CD14-positive monocyte (primary cell): ENCODE measurements at regions not wholly inside any gene's neighbourhood (a gene's known extent, or its start where the extent isn't known, plus 50 kb on each side); places are given as distances from the start of the nearest gene placed in this dataset.

ENCODE experiments used
- DNase-seq, 3 donors: peaks; one replicate each; pipeline ENCODE4 v3.0.0-alpha.2; 2011 to 2022
- H2AFZ ChIP-seq: 2 replicates; pipeline ENCODE4 v1.6.0; 2012; ENCODE audit warnings: mild to moderate bottlenecking, low read depth, low read length, inconsistent platforms; ENCODE audit not compliant: insufficient read depth, poor library complexity, severe bottlenecking
- H3K27ac ChIP-seq, 2 donors: 1 replicate in 1 of 2; 2 replicates in 1 of 2; pipeline ENCODE4 v1.5.1; 2012 to 2013; ENCODE audit warnings: low read length in 2 of 2, control low read depth in 1 of 2, inconsistent platforms in 1 of 2, low read depth in 1 of 2, mild to moderate bottlenecking in 1 of 2
- H3K27me3 ChIP-seq, 2 donors: one replicate each; pipeline versions ENCODE4 v1.6.0 to v1.6.1; 2011 to 2013; ENCODE audit warnings: low read length in 2 of 2; ENCODE audit not compliant: control insufficient read depth in 2 of 2, insufficient read depth in 2 of 2
- H3K36me3 ChIP-seq, 2 donors: replicated peaks in 1 of 2; 1 replicate in 1 of 2; 2 replicates in 1 of 2; pipeline versions ENCODE4 v1.5.1 to v1.6.1; 2012 to 2013; ENCODE audit warnings: low read length in 2 of 2, control low read depth in 1 of 2, inconsistent platforms in 1 of 2, mild to moderate bottlenecking in 1 of 2; ENCODE audit not compliant: insufficient read depth in 2 of 2, control insufficient read depth in 1 of 2
- H3K4me1 ChIP-seq, 2 donors: 1 replicate in 1 of 2; 2 replicates in 1 of 2; pipeline versions ENCODE4 v1.5.1 to v1.6.1; 2012 to 2013; ENCODE audit warnings: low read length in 2 of 2, control low read depth in 1 of 2, inconsistent platforms in 1 of 2, mild to moderate bottlenecking in 1 of 2, moderate library complexity in 1 of 2; ENCODE audit not compliant: insufficient read depth in 2 of 2, control insufficient read depth in 1 of 2
- H3K4me2 ChIP-seq: replicated peaks from 2 replicates; pipeline ENCODE3; 2012; ENCODE audit warnings: low read length, moderate library complexity, mild to moderate bottlenecking; ENCODE audit not compliant: poor library complexity, severe bottlenecking; ENCODE audit errors: extremely low read depth
- H3K4me3 ChIP-seq, 3 experiments: fragments of 200-600 bp in 1 of 3; sonication (generic) in 1 of 3; replicated peaks in 1 of 3; 1 replicate in 2 of 3; 2 replicates in 1 of 3; pipeline ENCODE4 v1.5.1; 2011 to 2013; ENCODE audit warnings: low read length in 3 of 3, mild to moderate bottlenecking in 3 of 3, control low read depth in 2 of 3, low read depth in 2 of 3, inconsistent platforms in 1 of 3, moderate library complexity in 1 of 3
- H3K79me2 ChIP-seq: 2 replicates; pipeline ENCODE4 v1.6.0; 2012; ENCODE audit warnings: mild to moderate bottlenecking, control low read depth, inconsistent platforms, low read length, moderate library complexity; ENCODE audit not compliant: insufficient read depth
- H3K9ac ChIP-seq: 2 replicates; pipeline ENCODE4 v1.6.0; 2017; ENCODE audit warnings: low read length, mild to moderate bottlenecking; ENCODE audit not compliant: insufficient read depth, poor library complexity, severe bottlenecking
- H3K9me3 ChIP-seq, 2 donors: replicated peaks in 1 of 2; 1 replicate in 1 of 2; 2 replicates in 1 of 2; pipeline versions ENCODE4 v1.5.1 to v1.6.1; 2012 to 2013; ENCODE audit warnings: low read length in 2 of 2, control low read depth in 1 of 2; ENCODE audit not compliant: control insufficient read depth in 1 of 2, insufficient read depth in 1 of 2
- H4K20me1 ChIP-seq: 2 replicates; pipeline ENCODE4 v1.6.0; 2012; ENCODE audit warnings: mild to moderate bottlenecking, low read length, control low read depth, moderate library complexity; ENCODE audit not compliant: insufficient read depth
- H3K27ac Mint-ChIP-seq, 7 donors: one replicate each; pipeline ENCODE4 v1.8.0; 2020; ENCODE audit warnings: mild to moderate bottlenecking in 7 of 7, mixed read lengths in 7 of 7, moderate library complexity in 6 of 7, inconsistent platforms in 2 of 7
- H3K27me3 Mint-ChIP-seq, 3 donors: one replicate each; pipeline ENCODE4 v1.8.0; 2021 to 2022; ENCODE audit warnings: low read depth in 3 of 3, mild to moderate bottlenecking in 3 of 3, mixed read lengths in 3 of 3, moderate library complexity in 3 of 3, inconsistent platforms in 1 of 3
- H3K36me3 Mint-ChIP-seq, 2 donors: one replicate each; pipeline ENCODE4 v1.8.0; 2020; ENCODE audit warnings: mixed read lengths in 2 of 2, inconsistent platforms in 1 of 2, mild to moderate bottlenecking in 1 of 2
- H3K4me1 Mint-ChIP-seq: one replicate; pipeline ENCODE4 v1.8.0; 2020; ENCODE audit warnings: mild to moderate bottlenecking, mixed read lengths
- H3K4me3 Mint-ChIP-seq, 2 donors: one replicate each; pipeline ENCODE4 v1.8.0; 2020; ENCODE audit warnings: mild to moderate bottlenecking in 2 of 2, mixed read lengths in 2 of 2, moderate library complexity in 1 of 2
- H3K9me3 Mint-ChIP-seq, 7 donors: one replicate each; pipeline ENCODE4 v1.8.0; 2020 to 2022; ENCODE audit warnings: mixed read lengths in 7 of 7, mild to moderate bottlenecking in 6 of 7, moderate library complexity in 6 of 7, inconsistent platforms in 2 of 7
- CTCF ChIP-seq: fragments of 200-600 bp; IDR thresholded peaks from one replicate; pipeline ENCODE4 v1.8.0; 2022; ENCODE audit warnings: antibody characterized with exemption, mild to moderate bottlenecking
- whole genome bisulfite sequencing: methylation state at CpG from one replicate; pipeline ENCODE4 v1.1.5; 2013; ENCODE audit warnings: missing lambda C conversion rate; ENCODE audit not compliant: insufficient coverage; 5-methylcytosine and 5-hydroxymethylcytosine counted together
- intact Hi-C, 2 donors: fragments of 100-400 bp; cut with micrococcal nuclease; formaldehyde crosslinking; loops; one replicate each; pipeline versions ENCODE4 v1.15.0 to v1.15.1; 2023

- H3K4me3 Mint-ChIP-seq = no peak overlapping the region
- no peak for TF ChIP-seq CTCF
- Histone ChIP-seq H2AFZ (no peak overlapping the region), H3K4me1 (no peaks in the 10 kb centered on the region), H3K4me3 (no peak overlapping the region), H3K27me3 (no peaks in the 10 kb centered on the region), H3K27ac (no peak overlapping the region), H3K36me3 (no peaks in the 10 kb centered on the region), H3K9ac (no peak overlapping the region), H3K4me2 (no peak overlapping the region), H3K79me2 (no peaks in the 10 kb centered on the region), H3K9me3 (no peaks in the 10 kb centered on the region), H4K20me1 (no peaks in the 10 kb centered on the region)
- no peaks in the 10 kb centered on the region for H3K36me3 Mint-ChIP-seq
- WGBS = no CpG with 5 or more reads among the region's 3 CpGs
- intact Hi-C loops = no loop called here
- peaks cover 0 to 5% (median 2%) of the 10 kb centered on the region in 3 donors for H3K27me3 Mint-ChIP-seq
- no peak for DNase-seq
- no peaks in the 10 kb centered on the region for H3K4me1 Mint-ChIP-seq
- H3K9me3 Mint-ChIP-seq = peaks cover 0 to 4% (median 0%) of the 10 kb centered on the region in 7 donors
- no peak overlapping the region for H3K27ac Mint-ChIP-seq
These were observed 399.2 kb downstream of the NLGN4X start for GRCh38 chrX:5829469-5829868.

DNA sequence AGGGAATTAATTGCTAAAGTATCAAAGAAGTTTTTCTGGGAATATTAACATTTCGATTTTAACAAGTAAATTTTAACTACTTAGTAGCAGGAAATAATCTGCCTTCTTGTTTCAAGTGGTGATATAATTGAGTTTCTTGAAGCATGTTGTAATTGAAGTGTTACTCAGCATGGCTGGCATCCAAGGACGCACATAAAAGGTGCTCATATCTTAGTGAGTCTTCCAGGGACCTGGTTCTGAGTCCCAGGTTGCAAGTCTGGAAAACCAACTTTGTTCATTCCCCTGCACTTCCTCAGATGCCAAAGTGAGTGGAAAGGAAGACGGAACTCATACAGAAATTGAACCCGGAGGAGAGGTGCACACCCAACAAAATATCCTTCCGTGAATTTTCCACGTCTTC lies 399.6 kb downstream of the NLGN4X start:
- Histone ChIP-seq H3K4me1 (no peaks in the 10 kb centered on the region), H3K27ac (no peak overlapping the region), H3K4me3 (no peak overlapping the region), H3K27me3 (no peaks in the 10 kb centered on the region), H3K9me3 (no peaks in the 10 kb centered on the region), H3K4me2 (no peak overlapping the region), H3K9ac (no peak overlapping the region), H3K79me2 (no peaks in the 10 kb centered on the region), H2AFZ (no peak overlapping the region), H3K36me3 (no peaks in the 10 kb centered on the region), H4K20me1 (no peaks in the 10 kb centered on the region)
- intact Hi-C loops = no loop called here
- DNase-seq = no peak
- no peak for TF ChIP-seq CTCF
- no peak overlapping the region for H3K4me3 Mint-ChIP-seq
- peaks cover 0 to 4% (median 0%) of the 10 kb centered on the region in 7 donors for H3K9me3 Mint-ChIP-seq
- no peaks in the 10 kb centered on the region for H3K4me1 Mint-ChIP-seq
- H3K36me3 Mint-ChIP-seq = no peaks in the 10 kb centered on the region
- peaks cover 0 to 5% (median 2%) of the 10 kb centered on the region in 3 donors for H3K27me3 Mint-ChIP-seq
- WGBS = no CpG with 5 or more reads among the region's 6 CpGs
- H3K27ac Mint-ChIP-seq = peak overlapping the region in 1 of 7 donors; percentile 19
